Keratinocyte (primary cell): ENCODE measurements at regions not wholly inside any gene's neighbourhood (a gene's known extent, or its start where the extent isn't known, plus 50 kb on each side); places are given as distances from the start of the nearest gene placed in this dataset.

ENCODE experiments used
- EZH2 ChIP-seq: IDR thresholded peaks from one replicate; pipeline ENCODE4 v1.6.1; 2012; ENCODE audit warnings: inconsistent platforms, mild to moderate bottlenecking, low read length, moderate library complexity
- TF ChIP-seq, protein P1 (sequence below), 3 experiments: IDR thresholded peaks in 1 of 3; conservative IDR thresholded peaks in 1 of 3; optimal IDR thresholded peaks in 1 of 3; 2 replicates in 2 of 3; 3 replicates in 1 of 3; pipeline versions ENCODE3 to v1.5.1; 2011; ENCODE audit warnings: low read length in 3 of 3, mild to moderate bottlenecking in 3 of 3, moderate library complexity in 2 of 3, control low read depth in 1 of 3, inconsistent platforms in 1 of 3; ENCODE audit not compliant: insufficient read depth in 2 of 3; ENCODE audit errors: extremely low read depth in 1 of 3

DNA sequence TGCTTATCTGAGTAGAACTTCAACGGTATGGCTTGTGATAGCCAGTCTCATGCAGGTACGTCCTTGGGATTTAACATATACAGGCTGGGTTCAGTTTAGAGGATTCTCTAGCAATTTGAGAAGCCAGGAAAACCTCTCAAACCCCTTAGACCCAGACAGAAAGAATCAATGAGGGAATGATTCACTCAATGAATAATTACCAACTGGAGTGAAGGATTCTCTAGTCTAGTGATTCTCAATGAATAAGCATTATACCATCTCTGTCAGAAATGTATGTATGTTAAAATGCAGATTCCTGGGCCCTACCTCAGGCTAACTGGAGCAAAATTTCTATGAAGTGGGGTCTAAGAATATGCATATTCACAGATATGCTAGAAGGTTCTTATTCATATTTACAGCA lies 54.5 kb upstream of the APP start:
- TF ChIP-seq, protein P1, sequence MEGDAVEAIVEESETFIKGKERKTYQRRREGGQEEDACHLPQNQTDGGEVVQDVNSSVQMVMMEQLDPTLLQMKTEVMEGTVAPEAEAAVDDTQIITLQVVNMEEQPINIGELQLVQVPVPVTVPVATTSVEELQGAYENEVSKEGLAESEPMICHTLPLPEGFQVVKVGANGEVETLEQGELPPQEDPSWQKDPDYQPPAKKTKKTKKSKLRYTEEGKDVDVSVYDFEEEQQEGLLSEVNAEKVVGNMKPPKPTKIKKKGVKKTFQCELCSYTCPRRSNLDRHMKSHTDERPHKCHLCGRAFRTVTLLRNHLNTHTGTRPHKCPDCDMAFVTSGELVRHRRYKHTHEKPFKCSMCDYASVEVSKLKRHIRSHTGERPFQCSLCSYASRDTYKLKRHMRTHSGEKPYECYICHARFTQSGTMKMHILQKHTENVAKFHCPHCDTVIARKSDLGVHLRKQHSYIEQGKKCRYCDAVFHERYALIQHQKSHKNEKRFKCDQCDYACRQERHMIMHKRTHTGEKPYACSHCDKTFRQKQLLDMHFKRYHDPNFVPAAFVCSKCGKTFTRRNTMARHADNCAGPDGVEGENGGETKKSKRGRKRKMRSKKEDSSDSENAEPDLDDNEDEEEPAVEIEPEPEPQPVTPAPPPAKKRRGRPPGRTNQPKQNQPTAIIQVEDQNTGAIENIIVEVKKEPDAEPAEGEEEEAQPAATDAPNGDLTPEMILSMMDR (optimal IDR thresholded peaks at IDR 0.05 in 1 of 3, IDR thresholded peaks at IDR 0.05 in 1 of 3, conservative IDR thresholded peaks at IDR 0.05 in 1 of 3; ENCODE audit: extremely low read depth in 1 of 3, insufficient read depth in 2 of 3, low read length in 3 of 3) = no peak
- TF ChIP-seq EZH2 = no peak
